GM21381 (cell line): ENCODE measurements at regions not wholly inside any gene's neighbourhood (a gene's known extent, or its start where the extent isn't known, plus 50 kb on each side); places are given as distances from the start of the nearest gene placed in this dataset.
"Not testable (repeated sequence)": the region's sequence is repeated elsewhere in the genome, so short reads cannot be mapped to it uniquely, and the experiment has no call there.

ENCODE experiments used
- ATAC-seq: cut with Tn5 transposase; IDR thresholded peaks from one replicate; pipeline ENCODE4 v1.9.1; 2021; ENCODE audit warnings: mild to moderate bottlenecking, moderate library complexity; ENCODE audit not compliant: unreplicated experiment

DNA sequence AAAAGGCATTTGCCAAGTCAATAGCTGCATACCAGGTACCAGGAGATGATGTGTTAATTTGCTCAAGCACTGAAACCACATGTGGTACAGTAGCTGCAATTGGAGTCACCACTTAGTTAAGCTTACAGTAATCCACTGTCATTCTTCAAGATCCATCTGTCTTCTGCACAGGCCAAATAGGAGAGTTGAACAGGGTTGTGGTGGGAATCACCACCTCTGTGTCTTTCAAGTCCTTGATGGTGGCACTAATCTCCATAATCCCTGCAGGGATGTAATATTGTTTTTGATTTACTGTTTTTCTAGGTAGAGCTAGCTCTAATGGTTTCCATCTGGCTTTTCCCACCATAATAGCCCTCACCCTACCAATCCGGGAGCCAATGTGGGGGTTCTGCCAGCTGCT is 91.9 kb downstream of the FCRL5 start:
- ATAC-seq = no peak

DNA sequence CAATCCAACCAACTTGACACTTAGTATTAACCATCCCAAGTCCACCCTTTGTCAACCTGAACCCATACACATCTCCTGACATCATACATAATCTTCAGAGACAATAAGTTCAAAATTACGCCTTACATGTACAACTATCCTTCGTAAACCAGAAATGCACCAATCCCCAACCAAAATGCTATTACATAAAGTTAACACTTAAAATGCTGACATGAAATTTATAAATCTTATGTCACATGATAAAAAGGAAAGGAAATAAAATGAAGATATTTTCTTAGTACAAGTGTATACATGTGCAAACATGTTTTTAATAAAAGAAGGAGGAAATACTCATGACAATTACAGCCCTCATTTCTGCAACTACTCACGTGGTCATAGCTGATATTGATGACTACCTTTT is 95.0 kb downstream of the FCRL5 start:
- ATAC-seq = no peak

DNA sequence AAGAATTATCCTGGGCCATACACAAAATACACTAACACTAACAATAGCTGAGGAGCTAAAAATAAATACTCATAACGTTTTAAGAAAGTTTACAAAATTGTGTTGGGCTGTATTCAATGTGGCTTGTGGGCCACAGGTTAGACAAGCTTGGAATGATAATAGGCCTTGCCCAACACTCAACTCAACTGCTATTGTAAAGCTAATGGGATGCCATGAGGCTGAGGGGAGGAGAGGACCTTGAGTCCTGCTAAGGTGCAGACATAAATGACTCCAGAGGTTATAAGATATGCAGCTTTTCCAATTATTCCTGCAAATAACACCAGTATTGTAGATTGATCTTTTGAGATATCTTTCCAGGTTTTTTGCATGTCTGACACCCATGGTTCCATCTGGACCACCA is 97.0 kb downstream of the FCRL5 start:
- no peak for ATAC-seq

DNA sequence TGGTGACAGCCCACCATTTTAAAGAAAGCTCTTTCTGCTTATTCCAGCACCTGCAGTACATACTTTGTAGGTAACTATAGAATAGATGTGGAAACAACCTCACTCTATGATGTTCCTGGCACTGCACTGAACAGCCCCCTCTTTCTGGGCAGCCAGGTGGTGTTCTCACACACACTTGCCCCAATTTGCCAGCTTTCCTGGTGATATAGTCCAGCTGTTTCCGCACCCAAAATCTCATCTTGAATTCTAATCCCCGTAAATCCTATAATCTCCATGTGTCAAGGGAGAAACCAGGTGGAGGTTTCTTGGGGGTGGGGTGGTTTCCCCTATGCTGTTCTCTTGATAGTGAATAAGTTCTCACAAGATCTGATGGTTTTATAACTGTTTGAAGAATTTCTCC is 102.2 kb downstream of the FCRL5 start:
- no peak for ATAC-seq

DNA sequence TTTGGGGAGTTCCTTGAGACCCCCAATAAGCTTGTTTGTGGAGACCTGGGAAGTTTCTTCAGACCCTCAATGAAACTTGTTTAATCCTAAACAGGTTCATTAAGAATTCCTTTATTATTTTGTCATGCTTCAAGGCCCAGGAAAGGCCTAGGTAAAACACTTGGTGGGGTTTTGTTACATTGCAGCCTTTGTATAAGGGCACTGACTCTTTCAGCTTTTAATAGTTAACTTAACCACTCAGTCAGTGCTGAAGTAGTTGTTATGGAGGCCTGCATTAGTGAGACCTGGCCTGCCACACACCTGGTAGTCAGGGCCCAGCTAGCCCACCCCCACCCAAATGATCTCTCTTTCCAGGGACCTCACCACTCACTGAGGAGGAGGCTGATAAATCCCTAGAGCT is 103.7 kb downstream of the FCRL5 start:
- ATAC-seq = no peak

DNA sequence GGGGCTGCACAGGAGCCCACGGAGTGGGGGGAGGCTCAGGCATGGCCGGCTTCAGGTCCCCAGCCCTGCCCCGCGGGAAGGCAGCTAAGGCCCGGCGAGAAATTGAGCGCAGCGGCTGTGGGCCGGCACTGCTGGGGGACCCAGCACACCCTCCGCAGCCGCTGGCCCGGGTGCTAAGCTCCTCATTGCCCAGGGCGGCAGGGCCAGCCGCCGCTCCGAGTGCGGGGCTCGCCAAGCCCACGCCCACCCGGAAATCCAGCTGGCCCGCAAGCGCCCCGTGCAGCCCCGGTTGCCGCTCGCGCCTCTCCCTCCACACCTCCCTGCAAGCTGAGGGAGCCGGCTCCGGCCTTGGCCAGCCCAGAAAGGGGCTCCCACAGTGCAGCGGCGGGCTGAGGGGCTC is 106.0 kb downstream of the FCRL5 start:
- not testable (repeated sequence) for ATAC-seq

DNA sequence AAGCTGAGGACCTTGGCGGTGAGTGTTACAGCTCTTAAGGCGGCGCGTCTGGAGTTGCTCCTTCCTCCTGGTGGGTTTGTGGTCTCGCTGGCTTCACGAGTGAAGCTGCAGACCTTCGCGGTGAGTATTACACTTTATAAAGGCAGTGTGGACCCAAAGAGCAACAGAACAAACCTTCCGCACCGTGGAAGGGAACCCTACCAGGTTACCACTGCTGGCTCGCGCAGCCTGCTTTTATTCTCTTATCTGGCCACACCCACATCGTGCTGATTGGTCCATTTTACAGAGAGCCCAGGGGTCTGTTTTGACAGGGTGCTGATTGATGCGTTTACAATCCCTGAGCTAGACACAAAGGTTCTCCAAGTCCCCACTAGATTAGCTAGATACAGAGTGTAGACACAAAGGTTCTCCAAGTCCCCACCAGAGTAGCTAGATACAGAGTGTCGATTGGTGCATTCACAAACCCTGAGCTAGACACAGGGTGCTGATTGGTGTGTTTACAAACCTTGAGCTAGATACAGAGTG is 106.6 kb downstream of the FCRL5 start:
- ATAC-seq = not testable (repeated sequence)

DNA sequence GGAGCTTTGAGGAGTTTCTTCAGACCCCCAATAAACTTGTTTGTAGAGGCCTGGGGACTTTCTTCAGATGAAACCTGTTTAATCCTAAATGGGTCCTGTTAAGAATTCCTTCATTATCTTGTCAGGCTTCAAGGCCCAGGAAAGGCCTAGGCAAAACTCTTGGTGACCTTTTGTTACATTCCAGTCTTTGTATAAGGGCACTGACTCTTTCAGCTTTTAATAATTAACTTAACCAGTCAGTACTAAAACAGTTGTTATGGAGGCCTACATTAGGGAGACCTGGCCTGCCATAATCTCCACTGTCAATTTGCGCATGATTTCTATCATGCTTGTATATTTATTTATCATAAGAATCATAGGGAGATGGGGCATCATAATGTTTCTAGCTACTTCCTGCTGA is 110.2 kb downstream of the FCRL5 start:
- ATAC-seq = no peak

DNA sequence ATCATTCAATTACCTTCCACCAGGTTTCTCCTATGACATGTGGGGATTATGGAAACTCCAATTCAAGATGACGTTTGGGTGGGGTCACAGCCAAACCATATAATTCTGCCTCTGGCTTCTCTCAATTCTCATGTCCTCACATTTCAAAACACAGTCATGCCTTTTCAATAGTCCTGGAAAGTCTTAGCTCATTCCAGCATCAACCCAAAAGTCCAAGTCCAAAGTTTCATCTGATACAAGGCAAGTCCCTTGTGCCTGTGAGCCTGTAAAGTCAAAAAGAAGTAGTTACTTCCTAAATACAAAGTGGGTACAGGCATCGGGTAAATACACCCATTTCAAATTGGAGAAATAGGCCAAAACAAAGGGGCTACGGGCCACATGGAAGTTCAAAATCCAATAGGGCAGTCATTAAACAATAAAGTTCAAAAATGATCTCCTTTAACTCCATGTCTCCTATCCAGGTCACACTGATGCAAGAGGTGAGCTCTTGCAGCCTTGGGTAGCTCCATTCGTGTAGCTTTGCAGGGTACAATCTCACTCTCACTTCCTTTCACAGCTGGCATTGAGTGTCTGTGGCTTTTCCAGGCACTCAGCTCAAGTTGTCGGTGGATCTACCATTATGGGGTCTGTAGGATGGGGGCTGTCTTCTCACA is 112.9 kb downstream of the FCRL5 start:
- ATAC-seq = no peak

DNA sequence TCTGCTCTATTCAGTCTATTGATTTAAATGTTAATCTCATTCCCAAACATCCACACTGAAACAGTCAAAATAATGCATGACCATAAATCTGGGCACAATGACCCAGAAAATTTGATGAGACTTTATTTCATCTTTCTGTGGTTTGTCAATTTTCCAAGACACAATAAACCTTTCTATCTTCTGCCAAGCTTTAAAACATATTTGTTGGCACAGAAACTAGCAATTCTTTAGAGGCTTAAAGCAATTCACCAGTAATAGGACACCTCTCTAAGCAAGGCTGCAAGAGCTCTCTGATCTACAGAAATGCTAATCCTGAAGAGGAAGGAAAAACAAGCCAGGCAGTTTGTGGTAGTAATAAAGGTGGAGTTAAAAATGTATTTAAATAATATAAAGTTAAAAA is 113.7 kb downstream of the FCRL5 start:
- ATAC-seq = no peak

DNA sequence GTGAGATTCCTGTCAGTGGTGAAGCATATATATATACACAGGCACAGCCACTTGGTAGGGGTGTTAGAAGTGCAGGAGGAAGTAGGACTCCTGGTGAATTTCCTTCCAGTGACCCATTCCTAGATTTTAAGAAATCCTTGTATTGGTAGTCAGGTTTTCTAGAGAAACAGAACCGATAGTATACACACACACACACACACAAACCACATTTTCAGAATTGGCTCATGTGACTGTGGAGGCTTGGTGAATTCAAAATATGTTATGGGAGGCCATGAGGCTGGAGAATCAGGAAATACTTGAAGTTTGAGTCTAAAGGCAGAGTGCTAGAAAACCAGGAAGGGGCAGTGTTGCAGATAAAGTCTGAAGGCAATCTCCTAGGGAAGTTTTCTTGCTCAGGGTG is 114.2 kb downstream of the FCRL5 start:
- ATAC-seq = no peak

DNA sequence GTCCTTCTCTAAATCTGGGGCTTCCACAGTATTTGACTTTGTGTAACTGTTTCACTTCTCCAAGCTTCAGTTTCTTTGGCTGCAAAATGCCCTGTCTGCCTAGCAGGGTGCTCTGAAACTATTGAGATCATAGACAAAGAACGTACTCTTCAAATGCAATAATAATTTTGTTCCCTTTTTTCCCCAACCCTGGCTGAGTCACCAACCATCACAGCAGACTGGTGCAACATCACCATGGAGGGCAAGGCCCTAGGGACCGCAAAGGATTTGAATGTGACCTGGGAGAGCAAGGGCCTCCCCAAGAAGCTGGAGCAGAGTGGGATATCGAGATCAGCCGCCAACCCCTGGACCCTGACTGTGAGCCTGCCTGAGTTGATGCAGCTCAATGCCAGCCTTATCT is 115.0 kb downstream of the FCRL5 start:
- no peak for ATAC-seq

DNA sequence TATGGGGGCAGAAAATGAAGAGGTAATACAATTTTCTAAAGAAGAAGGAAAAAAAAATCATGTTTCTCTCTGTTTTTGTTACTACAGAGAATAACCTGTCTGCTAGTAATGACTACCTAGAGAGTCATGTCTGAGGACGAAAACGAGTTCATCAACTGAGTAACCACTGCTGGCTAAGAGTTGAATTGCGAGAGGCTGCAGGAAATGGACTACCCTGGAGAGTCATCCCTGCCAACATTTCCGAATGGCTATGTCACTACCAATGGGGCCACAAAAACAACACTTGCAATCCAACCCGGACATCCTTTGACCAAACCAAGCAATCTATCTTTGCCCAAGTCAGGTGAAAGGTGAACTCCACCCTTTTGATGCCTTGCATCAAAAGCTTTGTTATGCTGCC is 120.6 kb downstream of the FCRL5 start:
- no peak for ATAC-seq

DNA sequence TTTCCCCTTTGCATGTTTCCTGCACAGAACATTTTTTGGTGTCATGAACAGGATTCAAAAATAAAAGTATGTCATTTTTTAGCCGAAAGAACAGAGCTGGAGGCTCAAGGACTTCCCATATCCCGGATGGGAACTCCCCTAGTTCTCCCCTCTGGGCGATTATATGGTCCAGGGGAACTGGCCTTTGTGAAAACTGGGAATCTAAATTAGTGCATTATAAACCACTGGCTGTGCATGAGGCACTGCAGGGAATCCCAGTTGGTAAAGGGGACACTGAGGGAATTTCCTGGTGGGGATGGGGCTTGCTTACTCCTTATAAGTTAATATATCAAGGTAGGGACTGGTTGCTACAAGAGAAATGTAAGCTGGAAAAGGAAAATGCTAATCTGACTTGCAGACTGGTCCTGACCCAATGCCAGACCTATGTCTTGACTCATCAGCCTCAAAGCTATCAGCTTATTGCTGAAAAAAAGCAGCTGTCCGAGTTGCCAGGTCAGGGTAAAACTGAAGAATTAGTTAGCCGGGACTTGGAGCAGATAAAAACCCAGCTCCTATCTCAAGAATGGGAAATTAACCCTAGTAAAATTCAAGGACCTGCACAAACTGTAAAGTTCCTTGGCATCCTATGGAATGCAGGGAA is 122.6 kb downstream of the FCRL5 start:
- no peak for ATAC-seq

DNA sequence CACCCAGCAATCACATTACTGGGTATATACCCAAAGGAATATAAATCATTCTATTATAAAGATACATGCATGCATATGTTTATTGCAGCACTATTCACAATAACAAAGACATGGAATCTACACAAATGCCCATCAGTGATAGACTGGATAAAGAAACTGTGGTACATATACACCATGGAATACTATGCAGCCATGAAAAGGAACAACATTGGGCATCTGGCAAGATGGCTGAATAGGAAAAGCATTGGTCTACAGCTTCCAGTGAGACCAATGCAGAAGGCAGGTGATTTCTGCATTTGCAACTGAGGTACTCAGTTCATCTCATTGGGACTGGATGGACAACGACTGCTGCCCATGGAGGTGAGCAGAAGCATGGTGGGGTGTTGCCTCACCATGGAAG is 128.6 kb downstream of the FCRL5 start:
- ATAC-seq = not testable (repeated sequence)

DNA sequence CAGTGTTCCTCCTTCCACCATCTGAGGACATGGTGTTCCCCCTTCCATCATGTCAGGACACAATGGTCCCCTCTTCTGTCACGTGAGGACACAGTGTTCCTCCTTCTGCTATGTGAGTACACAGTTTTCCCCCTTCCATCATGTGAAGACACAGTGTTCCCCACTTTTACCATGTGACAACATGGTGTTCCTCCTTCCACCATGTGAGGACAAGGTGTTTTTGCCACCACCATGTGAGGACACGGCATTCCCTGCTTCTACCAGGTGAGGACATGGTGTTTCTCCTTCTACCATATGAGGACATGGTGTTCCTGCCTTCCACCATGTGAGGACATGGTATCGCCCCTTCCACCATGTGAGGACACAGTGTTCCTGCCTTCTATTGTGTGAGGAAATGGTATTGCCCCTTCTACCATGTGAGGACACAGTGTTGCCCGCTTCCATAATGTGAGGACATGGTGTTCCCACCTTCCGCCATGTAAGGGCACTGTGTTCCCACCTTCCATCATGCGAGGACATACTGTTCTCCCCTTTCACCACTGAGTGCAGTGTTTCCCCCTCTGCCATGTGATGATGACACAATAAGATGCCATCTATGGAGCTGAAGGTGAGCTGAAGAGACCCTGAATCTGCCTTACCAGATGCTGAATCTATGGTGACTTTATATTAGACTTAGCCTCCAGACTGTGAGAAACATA is 132.3 kb downstream of the FCRL5 start:
- ATAC-seq = no peak

DNA sequence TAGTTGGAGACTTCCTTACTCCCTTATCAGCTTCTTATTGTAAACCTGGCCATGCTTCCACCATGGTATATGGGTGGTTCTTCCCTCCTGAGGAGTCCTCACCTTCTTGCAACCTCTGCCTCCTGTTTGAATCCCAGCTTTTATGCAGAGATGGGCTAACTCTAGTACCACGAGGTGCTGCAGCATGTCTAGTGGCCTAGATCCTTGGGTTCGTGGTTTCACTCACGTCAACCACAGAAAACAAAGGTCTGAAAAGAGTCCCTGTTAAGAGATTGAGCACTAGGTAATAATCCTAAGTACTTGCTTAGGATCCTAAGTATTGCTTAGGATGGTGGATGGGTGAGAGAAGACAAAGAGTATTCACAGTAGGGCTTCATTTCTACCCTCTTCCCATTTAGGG is 133.7 kb downstream of the FCRL5 start:
- no peak for ATAC-seq

DNA sequence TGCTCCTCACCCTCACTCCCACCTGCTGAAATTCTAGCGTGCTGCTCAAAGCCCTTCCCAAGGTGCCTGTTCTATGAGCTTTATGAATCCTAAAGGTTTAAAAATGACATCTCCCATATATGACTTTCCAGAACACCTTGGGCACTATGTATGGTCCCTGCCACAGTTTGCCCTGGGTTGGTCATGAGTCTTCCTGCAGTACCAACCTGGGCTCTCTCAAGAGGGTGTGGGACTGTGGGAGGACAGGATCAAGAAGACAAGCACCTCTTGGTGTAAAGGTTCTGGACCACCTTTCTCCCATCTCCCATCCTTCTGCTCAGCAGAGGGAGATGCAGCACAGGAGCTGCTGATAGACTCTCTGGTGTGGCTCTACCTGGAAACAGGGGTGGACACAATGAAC is 134.1 kb downstream of the FCRL5 start:
- no peak for ATAC-seq

DNA sequence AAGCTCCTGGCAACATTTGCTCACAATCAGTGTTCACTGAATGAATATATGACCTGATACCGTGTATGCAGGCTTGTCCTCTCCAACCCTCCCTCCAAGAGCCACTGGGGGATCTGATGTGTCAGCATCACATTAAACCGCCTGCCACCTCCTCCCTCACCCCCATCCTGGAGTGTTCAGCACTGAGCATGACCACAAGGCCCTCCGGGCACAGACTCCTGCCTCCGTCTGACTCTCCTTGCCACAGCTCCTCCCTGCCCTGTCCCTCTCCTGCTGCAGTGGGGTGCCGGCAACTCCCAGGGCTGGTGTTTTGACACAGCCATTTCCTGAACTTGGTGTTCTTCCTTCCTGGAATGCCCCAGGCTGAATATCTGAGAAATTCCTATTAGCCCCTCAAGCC is 136.7 kb downstream of the FCRL5 start:
- no peak for ATAC-seq

DNA sequence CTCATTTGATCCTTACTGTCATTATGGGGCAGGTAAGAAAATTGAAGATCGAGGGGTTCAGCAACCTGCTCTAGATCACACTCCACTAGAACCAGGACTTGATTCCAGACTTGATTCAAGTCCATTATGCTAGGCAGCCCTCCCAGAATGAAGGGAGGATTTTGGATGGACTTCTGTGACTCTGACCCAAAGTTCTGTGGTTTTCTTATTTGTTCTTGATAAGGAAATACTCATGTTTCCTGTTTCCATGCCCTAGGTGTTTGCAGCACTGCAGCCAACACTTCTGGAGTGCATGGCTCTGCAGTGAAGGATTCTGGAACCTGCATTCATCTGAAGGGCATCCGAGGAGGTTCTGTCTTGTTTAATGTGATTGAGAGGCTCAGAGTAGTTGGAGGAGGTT is 140.0 kb downstream of the FCRL5 start:
- no peak for ATAC-seq

DNA sequence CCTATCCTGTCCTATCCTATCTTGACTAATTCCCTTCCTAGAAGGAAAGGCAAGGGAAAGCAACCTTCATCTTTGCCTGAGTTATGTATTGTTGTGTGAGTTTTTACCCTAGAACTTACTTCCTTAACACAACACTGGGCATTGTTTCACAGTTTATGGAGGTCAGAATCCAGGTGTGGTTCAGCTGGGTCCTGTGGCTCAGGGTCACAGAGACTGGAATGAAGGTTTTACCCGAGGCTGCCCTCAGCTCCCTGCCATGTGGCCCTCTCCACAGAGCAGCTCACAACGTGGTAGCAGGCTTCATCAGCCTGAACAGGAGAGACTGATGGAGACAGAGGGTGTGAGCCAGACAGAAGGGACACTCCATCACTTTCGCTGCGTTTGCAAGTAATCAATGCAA is 140.5 kb downstream of the FCRL5 start:
- no peak for ATAC-seq

DNA sequence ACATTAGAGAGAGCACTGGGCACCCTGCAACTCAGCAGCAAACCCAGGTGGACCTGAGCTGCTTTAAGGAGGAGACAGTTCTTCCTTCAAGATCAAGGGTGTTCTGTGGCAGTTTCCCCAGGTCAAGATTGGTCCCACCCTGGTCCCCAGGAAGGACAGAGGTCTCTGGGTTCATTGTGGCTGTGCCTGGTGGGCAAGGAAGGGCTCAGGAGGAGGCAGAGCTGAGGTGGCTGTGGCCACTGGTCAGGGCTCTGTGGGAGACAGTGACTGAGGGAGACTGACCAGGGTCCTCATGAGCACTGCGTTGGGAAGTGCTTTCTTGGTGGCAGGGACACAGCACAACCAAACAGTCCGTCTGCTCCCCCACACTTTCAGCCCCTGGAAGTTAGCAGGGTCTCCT is 141.3 kb downstream of the FCRL5 start:
- no peak for ATAC-seq
